GM12892 (cell line): ENCODE measurements at regions not wholly inside any gene's neighbourhood (a gene's known extent, or its start where the extent isn't known, plus 50 kb on each side); places are given as distances from the start of the nearest gene placed in this dataset.

ENCODE experiments used
- POLR2A ChIP-seq: IDR thresholded peaks from 2 replicates; pipeline ENCODE4 v1.6.1; 2011; ENCODE audit warnings: low read depth, low read length, control low read depth
- POLR2AphosphoS5 ChIP-seq: IDR thresholded peaks from 2 replicates; pipeline ENCODE4 v1.6.1; 2011; ENCODE audit warnings: low read depth, low read length, control low read depth

DNA sequence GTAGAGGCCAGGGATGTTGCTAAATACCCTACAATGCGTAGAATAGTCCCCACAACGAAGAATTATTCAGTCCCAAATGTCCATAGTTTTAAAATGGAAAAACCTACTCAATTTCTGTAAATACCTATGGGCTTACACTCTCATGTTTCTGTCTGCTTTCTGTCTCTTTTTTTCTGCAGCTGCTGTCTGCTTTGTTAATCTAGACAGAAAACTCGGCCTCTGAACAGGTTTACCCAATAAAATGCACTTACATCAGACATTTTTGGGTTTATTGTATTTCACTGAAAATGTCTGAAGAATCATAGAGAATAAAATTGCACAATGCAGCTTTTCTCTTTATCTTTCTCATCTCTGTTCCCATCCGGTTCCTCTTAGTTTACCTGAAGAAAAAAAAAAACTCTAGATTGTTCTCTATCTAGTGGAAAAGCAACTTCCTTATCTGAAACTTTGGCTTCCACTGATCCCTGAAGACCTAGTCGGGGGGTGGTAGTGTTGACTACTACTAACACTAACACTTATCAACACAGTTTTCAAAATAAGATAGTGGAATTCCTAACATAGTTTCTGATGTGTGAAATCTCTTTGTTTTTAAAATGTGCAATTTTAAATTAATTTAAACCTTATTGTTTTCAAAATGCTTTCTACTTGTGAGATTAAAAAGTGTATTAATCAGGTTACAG, 76.9 kb upstream of the CCDC190 start:
- TF ChIP-seq POLR2A = no peak
- TF ChIP-seq POLR2AphosphoS5 = no peak
